CMK (cell line): ENCODE measurements at regions not wholly inside any gene's neighbourhood (a gene's known extent, or its start where the extent isn't known, plus 50 kb on each side); places are given as distances from the start of the nearest gene placed in this dataset.

Source experiments
- DNase-seq: peaks from one replicate; pipeline ENCODE4 v3.0.0-alpha.2; 2010; ENCODE audit warnings: low read depth

DNA sequence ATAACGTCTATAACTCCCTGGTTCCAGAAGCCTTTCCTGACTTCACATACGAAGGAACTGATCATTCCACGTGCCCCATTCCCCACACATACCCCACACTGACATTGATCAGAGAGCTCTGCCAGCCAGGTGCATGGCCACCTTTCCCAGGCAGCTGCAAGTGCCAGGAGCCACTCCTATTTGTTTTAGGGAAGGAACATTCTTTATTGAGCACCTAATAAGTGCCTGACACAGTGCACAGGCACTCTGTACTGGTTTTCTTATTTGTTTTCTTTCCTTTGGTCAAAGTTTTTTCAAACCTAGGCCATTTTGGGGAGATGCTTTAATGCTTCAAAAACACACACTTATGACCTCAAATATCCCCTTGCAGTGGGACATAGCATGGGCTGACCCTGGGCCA is 50.0 kb downstream of the PITPNM2 start:
- DNase-seq = no peak

- no peak for DNase-seq
Measured at GRCh38 chr12:123100450-123100849, 50.4 kb downstream of the PITPNM2 start.

- DNase-seq = no peak
Measured at GRCh38 chr12:123099560-123100192, 51.2 kb downstream of the PITPNM2 start.

- no peak for DNase-seq
Measured at GRCh38 chr12:123098780-123099179, 52.1 kb downstream of the PITPNM2 start.

DNA sequence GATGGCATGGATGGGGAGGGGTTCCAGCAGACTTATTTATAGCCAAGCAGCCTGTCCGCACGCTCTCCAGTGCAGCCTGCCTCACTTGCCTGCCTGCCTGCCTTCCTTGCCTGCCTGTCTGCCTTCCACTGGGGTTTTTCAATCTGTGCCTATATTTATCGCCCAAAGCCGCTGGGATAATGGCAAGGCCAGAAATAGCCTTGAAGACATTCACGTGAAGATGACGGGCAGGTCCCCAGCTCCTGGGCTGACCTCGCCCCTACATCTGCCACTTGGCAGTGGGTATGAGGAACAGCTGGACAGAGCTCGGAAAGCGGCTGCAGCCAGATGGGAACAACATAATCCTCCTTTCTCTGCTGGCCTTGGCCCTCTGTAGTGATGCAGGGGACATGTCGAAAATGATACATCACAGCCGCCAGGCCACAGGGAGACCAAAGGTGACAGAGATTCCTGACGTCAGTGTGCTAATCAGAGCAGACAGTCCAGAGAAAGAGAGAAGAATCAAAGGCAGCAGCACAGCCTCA is 53.3 kb downstream of the PITPNM2 start:
- DNase-seq = no peak

- DNase-seq = no peak
Measured at GRCh38 chr12:123096741-123097140, 54.1 kb downstream of the PITPNM2 start.

GRCh38 chr12:123096182-123096581 is 54.7 kb downstream of the PITPNM2 start:
- no peak for DNase-seq

- DNase-seq = no peak
Measured at GRCh38 chr12:123095078-123095881, 55.6 kb downstream of the PITPNM2 start.

- no peak for DNase-seq
Measured at GRCh38 chr12:123094349-123095077, 56.4 kb downstream of the PITPNM2 start.

GRCh38 chr12:123092866-123093265 is 58.0 kb downstream of the PITPNM2 start:
- no peak for DNase-seq

- DNase-seq = no peak
Measured at GRCh38 chr12:123091230-123092150, 59.4 kb downstream of the PITPNM2 start.

DNA sequence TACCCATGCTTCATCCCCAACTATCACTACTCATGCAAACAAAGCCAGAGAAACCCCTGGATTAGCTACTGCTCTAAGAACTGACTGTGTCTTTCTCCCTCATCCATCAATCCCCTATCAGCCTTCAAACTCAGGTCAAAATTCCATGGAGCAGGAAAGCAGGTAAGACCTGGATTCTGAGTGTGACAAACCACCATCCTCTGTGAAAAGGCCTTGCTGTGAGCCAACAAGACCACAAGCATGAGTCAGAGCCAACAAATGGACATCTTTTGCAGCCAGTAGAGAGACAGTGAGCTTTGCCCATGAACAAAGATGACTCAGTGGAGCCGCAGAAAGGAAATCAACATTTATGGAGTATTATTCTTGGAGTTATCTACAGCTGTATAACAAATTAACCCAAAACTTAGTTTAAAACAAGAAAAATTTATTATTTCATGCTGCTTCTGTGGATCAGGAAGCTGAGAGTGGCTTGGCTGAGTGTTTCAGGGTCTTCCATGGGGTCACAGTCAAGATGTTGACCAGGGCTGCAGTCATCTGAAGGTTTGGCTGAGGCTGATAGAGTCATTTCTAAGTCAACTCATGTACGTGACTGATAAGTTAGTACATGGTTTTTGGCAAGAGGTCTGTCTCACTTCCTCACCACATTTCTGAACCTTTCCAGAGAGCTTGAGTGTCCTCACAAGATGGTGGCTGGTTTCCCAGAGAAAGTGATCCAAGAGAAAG is 61.1 kb downstream of the PITPNM2 start:
- no peak for DNase-seq

- DNase-seq = no peak
Measured at GRCh38 chr12:123089140-123089539, 61.8 kb downstream of the PITPNM2 start.

DNA sequence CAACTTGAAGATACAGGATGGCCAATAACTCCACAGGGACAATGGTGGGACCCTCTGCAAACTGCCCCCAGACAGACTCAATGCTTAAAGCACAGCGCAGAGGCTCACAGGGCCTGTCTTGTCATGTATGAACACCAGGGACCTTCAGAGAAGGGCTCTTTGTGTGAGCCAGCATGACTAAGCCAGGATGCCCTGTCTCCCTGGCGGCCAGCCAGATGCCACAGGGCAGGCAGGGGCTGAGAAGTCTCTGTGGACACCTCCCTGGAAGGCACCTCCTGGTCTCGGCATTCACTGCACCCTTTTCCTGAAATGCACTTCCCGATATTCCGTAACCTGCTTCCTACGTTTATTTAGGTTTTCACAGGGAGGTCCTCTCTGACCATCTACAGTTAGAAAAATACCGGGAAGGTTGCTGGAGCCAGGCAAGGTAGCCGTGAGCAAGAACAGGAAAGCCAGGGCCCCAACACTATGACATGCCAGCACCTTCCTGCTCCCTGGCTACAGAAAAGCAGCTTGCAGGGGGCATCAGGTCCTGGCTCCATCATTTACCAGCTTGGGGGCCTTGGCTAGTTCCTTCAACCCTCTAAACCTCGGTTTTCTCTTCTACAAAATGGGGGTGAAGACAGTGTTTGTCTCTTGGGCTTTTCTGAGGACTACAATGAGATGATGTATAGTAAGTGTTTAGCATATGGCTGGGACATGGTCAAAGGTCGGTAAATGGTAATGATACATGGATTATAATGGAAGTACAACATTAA is 65.0 kb downstream of the PITPNM2 start:
- DNase-seq = no peak

- no peak for DNase-seq
Measured at GRCh38 chr12:123085066-123085465, 65.8 kb downstream of the PITPNM2 start.

- no peak for DNase-seq
Measured at GRCh38 chr12:123083661-123084571, 67.0 kb downstream of the PITPNM2 start.

DNA sequence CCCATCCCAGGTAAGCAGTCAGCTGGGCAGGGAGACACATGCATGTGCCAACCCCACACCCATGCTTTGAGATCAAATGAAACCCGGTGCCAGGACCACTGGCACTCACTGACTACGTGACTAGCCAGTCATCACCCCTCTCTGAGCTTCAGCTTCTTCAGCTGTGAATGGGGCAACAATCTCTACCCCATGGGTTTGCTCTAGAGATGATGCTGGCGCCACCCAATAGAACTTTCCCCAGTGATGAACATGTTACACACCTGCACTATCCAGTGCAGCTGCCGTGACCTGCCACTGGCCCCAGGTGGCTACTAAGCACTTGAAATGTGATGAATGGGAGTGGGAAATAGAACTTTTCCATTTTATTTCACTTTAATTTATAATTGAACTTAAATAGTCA is 70.3 kb downstream of the PITPNM2 start:
- no peak for DNase-seq

DNA sequence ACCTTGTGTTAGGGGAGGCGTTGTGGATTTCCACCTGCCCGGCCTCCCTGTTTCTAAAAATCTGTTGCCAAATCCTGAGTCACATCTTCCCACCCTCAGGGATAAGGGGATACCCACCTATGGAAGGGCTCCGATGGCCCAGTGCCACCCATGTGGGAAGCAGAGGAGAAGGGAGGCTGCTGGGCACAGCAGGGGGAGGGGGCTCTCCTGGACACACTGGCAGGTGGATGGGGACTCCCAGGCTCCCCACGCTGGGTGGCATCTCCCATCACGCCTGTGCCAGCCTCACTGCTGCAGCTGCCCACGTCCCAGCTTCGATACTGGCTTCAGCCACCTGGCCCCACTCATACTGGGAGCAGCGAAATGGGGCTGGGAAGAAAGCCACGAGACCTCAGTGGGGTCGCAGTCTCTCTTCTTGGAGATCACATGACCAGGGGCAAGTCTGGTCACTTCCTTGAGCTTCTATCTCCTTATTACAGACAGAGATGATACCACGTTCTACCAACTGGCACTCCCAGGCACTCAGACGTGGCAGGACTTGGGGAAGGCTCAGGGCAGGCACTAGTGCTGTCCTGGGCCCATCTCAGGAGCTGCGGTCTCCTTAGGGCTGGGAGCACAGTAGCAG is 72.2 kb downstream of the PITPNM2 start:
- no peak for DNase-seq

DNA sequence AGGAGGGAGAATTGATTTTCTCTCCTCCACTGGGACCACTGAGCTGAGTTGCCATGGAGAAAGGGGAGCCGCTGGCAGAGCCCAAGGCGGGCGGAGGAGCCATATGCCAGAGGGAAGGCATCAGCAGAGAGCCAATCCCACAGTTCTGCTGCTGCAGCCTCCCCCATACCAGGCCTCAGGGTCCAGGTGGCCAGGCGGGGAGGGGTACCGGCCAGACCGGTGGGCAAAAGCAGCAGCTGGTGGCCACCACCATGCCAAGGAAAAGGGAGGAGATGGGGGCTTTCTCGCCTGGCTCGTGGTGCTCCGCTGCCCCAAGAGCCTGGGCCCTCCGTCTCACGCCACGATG is 72.8 kb downstream of the PITPNM2 start:
- DNase-seq = no peak
